ENCODE measurements at regions not wholly inside any gene's neighbourhood (a gene's known extent, or its start where the extent isn't known, plus 50 kb on each side); places are given as distances from the start of the nearest gene placed in this dataset.

GRCh38 chr4:71186566-71187403, 152.0 kb upstream of the SLC4A4 start:
- no peaks in the 10 kb centered on the region for H3K9me3 Mint-ChIP-seq (ENCODE audit: low read depth)
- no peaks in the 10 kb centered on the region for H3K36me3 Mint-ChIP-seq
- peaks cover 47% of the 10 kb centered on the region for H3K27me3 Mint-ChIP-seq
- peak overlapping the region; percentile 82 for H3K4me3 Mint-ChIP-seq
- no peak overlapping the region for H3K27ac Mint-ChIP-seq
- peaks cover 28% of the 10 kb centered on the region for H3K4me1 Mint-ChIP-seq (ENCODE audit: low read depth)

GRCh38 chr4:71187404-71188155, 151.2 kb upstream of the SLC4A4 start:
- peaks cover 28% of the 10 kb centered on the region for H3K4me1 Mint-ChIP-seq (ENCODE audit: low read depth)

DNA sequence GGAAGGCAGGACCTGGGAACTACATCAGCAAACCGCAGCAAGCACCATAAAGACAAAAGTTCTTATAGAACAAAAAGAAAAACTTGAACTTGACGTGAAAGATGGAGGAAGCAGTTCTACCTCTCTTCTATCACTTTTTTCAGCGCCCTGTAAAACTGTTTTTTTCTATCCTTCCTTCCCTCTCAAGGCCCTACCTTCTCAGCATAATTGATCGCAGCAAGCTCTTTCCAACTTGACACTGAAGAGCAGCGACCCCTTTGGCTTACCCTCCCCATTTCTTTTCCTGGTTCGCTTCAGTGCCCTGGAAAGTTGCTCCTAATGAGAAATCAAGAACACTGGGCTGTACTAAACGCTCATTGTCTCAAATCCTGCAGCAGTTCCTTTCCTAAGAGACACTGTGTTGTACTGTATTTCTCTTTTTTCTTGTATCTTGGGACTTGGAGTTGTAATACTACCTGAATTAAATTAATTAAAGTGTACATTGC, 150.6 kb upstream of the SLC4A4 start:
- Mint-ChIP-seq H3K4me1 (ENCODE audit: low read depth) (peaks cover 28% of the 10 kb centered on the region), H3K36me3 (no peaks in the 10 kb centered on the region), H3K27ac (no peak overlapping the region), H3K9me3 (ENCODE audit: low read depth) (no peaks in the 10 kb centered on the region), H3K4me3 (peak overlapping the region; percentile 83), H3K27me3 (peaks cover 53% of the 10 kb centered on the region)

More at GRCh38 chr4:71187404-71188155, 151.2 kb upstream of the SLC4A4 start:
- H3K36me3 Mint-ChIP-seq: no peaks in the 10 kb centered on the region
- H3K27me3 Mint-ChIP-seq: peaks cover 50% of the 10 kb centered on the region
- H3K9me3 Mint-ChIP-seq (ENCODE audit: low read depth): no peaks in the 10 kb centered on the region
- no peak overlapping the region for H3K27ac Mint-ChIP-seq
- H3K4me3 Mint-ChIP-seq: peak overlapping the region; percentile 83

DNA sequence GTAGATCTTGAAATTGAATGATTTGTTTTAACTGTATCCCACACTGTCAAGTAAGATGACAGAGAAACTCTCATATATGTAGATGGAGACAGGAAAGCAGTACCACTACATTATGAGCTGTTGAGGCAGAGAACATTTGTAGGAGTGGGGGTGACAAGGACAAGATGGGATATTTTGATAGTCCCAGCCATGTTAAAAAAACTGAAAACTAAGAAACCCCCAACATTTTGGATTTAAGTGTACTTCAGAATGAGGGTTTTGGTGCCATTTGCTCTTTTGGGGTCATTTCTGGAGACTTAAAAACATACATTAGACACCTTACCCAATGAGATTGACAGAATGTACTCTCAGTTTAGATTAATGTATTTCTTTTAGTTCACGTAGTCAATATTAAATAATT, 149.9 kb upstream of the SLC4A4 start:
- no peaks in the 10 kb centered on the region for H3K9me3 Mint-ChIP-seq (ENCODE audit: low read depth)
- no peaks in the 10 kb centered on the region for H3K36me3 Mint-ChIP-seq
- peaks cover 56% of the 10 kb centered on the region for H3K27me3 Mint-ChIP-seq
- peaks cover 28% of the 10 kb centered on the region for H3K4me1 Mint-ChIP-seq (ENCODE audit: low read depth)
- no peak overlapping the region for H3K4me3 Mint-ChIP-seq
- H3K27ac Mint-ChIP-seq: no peak overlapping the region

DNA sequence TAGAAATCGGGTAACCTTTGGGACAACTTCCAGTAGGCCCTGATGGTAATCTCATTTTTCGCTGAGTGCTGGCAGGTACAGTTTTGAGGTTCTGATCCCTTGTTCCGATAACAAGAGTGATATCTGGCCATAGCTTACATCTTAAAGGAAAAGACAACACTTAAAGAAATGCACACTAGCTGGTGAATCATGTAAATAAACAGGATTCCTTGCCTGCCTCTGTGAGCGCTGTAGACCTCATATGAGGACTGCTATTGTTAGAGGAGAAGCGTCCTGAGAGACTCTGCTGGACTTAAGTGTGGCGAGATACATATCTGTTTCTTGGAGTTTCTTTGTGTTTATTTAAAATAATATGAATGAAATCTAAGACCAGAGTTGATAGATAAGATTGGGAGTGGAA, 149.3 kb upstream of the SLC4A4 start:
- Mint-ChIP-seq H3K27ac (no peak overlapping the region), H3K4me1 (ENCODE audit: low read depth) (peaks cover 22% of the 10 kb centered on the region), H3K4me3 (no peak overlapping the region), H3K27me3 (peaks cover 50% of the 10 kb centered on the region), H3K36me3 (no peaks in the 10 kb centered on the region), H3K9me3 (ENCODE audit: low read depth) (no peaks in the 10 kb centered on the region)

DNA sequence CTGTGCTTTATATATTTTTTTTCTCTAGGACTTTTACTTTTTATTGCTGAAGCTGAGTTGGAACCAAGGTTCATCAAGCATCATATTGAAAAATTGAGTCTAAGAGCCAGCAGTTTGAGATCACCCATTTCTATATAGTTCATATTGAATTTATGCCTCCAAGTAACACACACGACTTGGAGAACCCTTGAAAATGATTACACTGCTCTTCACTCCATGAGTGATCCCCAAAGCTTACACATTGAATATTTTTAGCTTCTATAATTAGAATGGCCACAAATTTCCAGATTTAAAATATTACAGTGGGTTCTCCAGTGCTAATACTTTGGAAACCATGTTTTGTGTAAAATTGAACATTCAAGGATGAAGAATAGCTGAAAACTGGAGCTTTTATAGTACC, 144.4 kb upstream of the SLC4A4 start:
- Mint-ChIP-seq H3K9me3 (ENCODE audit: low read depth) (no peaks in the 10 kb centered on the region), H3K27ac (no peak overlapping the region), H3K36me3 (no peaks in the 10 kb centered on the region), H3K4me3 (no peak overlapping the region), H3K27me3 (peaks cover 31% of the 10 kb centered on the region), H3K4me1 (ENCODE audit: low read depth) (peaks cover 10% of the 10 kb centered on the region)

GRCh38 chr4:71195924-71196323, 142.9 kb upstream of the SLC4A4 start:
- no peak overlapping the region for H3K27ac Mint-ChIP-seq
- no peaks in the 10 kb centered on the region for H3K9me3 Mint-ChIP-seq (ENCODE audit: low read depth)
- H3K36me3 Mint-ChIP-seq: no peaks in the 10 kb centered on the region
- H3K4me3 Mint-ChIP-seq: no peak overlapping the region
- H3K27me3 Mint-ChIP-seq: peaks cover 20% of the 10 kb centered on the region
- peaks cover 14% of the 10 kb centered on the region for H3K4me1 Mint-ChIP-seq (ENCODE audit: low read depth)

DNA sequence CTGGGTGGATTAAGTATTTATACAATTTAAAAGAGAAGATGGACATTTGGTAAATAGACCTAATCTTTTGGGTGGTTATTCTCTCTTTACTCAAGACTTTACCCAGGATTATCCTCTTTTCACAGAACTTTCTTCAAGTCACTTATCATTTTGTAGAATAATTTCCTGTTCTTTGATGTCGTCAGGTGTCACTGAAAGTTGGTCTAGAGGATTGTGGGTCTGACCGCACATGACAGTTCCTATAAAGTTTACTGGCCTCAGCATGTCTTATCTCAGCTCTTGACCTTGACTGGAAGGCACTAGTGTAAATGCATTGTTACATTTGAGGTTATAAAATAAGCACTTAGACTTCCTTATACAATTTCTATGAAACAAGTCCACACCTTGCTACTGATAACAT, 139.9 kb upstream of the SLC4A4 start:
- no peak overlapping the region for H3K4me3 Mint-ChIP-seq
- H3K36me3 Mint-ChIP-seq: no peaks in the 10 kb centered on the region
- H3K4me1 Mint-ChIP-seq (ENCODE audit: low read depth): peaks cover 14% of the 10 kb centered on the region
- H3K27ac Mint-ChIP-seq: no peak overlapping the region
- no peaks in the 10 kb centered on the region for H3K9me3 Mint-ChIP-seq (ENCODE audit: low read depth)
- peaks cover 5% of the 10 kb centered on the region for H3K27me3 Mint-ChIP-seq

GRCh38 chr4:71201057-71201456, 137.8 kb upstream of the SLC4A4 start:
- peaks cover under 1% of the 10 kb centered on the region for H3K27me3 Mint-ChIP-seq
- no peak overlapping the region for H3K4me3 Mint-ChIP-seq
- H3K4me1 Mint-ChIP-seq (ENCODE audit: low read depth): peaks cover 14% of the 10 kb centered on the region
- no peaks in the 10 kb centered on the region for H3K9me3 Mint-ChIP-seq (ENCODE audit: low read depth)
- H3K27ac Mint-ChIP-seq: no peak overlapping the region
- H3K36me3 Mint-ChIP-seq: no peaks in the 10 kb centered on the region

GRCh38 chr4:71201817-71202576, 136.8 kb upstream of the SLC4A4 start:
- H3K9me3 Mint-ChIP-seq (ENCODE audit: low read depth): no peaks in the 10 kb centered on the region

DNA sequence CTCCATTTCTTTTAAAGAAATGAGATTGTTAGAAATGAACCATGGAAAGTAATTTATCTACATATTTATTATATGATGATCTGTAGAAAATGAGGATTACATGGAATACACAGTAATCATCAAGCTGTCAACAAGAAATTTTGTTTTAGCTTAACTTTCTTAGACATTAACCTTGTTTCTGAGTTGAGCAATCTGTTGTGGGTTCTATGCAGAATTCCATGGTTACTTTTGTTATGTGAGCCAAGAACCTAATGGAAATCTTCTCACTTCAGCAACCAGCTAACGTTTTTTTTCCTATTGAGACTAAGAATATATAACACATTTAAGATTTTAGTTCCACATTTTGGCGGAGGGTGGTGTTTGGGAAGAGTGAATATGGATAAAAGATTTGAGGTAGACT, 136.1 kb upstream of the SLC4A4 start:
- no peaks in the 10 kb centered on the region for H3K27me3 Mint-ChIP-seq

More at GRCh38 chr4:71201817-71202576, 136.8 kb upstream of the SLC4A4 start:
- Mint-ChIP-seq H3K27me3 (no peaks in the 10 kb centered on the region), H3K4me1 (ENCODE audit: low read depth) (peaks cover 14% of the 10 kb centered on the region), H3K4me3 (no peak overlapping the region), H3K27ac (no peak overlapping the region), H3K36me3 (no peaks in the 10 kb centered on the region)

DNA sequence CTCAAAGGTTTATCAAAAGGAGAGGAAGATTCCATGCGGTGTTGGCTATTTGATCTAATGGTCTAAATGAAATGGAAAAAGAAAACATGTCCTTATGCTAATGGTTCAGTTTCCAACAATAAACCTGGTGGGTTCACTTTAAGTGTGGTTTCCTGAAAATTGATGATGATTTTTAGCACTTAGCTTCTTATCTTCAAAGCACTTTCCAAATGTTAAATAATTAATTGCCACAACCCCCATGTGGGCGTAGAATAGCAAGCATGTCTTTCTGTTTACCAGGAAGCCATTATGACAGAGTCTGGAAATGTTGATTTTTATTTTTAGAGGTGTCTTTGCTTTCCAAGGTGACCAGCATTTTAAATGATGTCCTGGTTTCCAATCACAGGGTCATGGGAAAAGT, 134.8 kb upstream of the SLC4A4 start:
- Mint-ChIP-seq H3K9me3 (ENCODE audit: low read depth) (no peaks in the 10 kb centered on the region), H3K27me3 (no peaks in the 10 kb centered on the region), H3K4me1 (ENCODE audit: low read depth) (peaks cover 6% of the 10 kb centered on the region), H3K27ac (no peak overlapping the region), H3K36me3 (no peaks in the 10 kb centered on the region), H3K4me3 (no peak overlapping the region)

More for the DNA sequence above, 136.1 kb upstream of the SLC4A4 start:
- Mint-ChIP-seq H3K4me1 (ENCODE audit: low read depth) (peaks cover 14% of the 10 kb centered on the region), H3K27ac (no peak overlapping the region), H3K9me3 (ENCODE audit: low read depth) (no peaks in the 10 kb centered on the region), H3K4me3 (no peak overlapping the region), H3K36me3 (no peaks in the 10 kb centered on the region)

DNA sequence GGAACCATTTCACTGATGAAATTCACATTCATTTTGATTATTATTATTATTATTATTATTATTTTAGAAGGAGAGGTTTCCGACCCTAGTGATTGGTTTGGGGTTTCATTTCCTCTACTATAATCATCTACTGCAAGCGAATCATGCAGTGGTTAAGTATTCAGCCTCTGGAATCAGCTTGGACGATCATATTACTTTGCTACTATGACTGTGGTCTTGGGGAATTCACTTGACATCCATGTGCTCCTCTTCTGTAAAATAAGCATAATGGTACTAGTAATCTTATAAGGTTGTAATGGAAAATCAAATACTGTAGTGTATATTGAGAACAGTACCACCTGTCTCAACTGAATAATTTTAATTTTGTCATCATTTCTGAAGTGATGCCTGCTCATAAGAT, 132.1 kb upstream of the SLC4A4 start:
- Mint-ChIP-seq H3K4me3 (no peak overlapping the region), H3K9me3 (ENCODE audit: low read depth) (no peaks in the 10 kb centered on the region), H3K27ac (no peak overlapping the region), H3K27me3 (no peaks in the 10 kb centered on the region), H3K36me3 (no peaks in the 10 kb centered on the region), H3K4me1 (ENCODE audit: low read depth) (no peaks in the 10 kb centered on the region)

GRCh38 chr4:71209161-71209560, 129.7 kb upstream of the SLC4A4 start:
- no peaks in the 10 kb centered on the region for H3K4me1 Mint-ChIP-seq (ENCODE audit: low read depth)
- no peaks in the 10 kb centered on the region for H3K9me3 Mint-ChIP-seq (ENCODE audit: low read depth)
- H3K27ac Mint-ChIP-seq: no peak overlapping the region
- H3K36me3 Mint-ChIP-seq: no peaks in the 10 kb centered on the region
- no peak overlapping the region for H3K4me3 Mint-ChIP-seq
- no peaks in the 10 kb centered on the region for H3K27me3 Mint-ChIP-seq

DNA sequence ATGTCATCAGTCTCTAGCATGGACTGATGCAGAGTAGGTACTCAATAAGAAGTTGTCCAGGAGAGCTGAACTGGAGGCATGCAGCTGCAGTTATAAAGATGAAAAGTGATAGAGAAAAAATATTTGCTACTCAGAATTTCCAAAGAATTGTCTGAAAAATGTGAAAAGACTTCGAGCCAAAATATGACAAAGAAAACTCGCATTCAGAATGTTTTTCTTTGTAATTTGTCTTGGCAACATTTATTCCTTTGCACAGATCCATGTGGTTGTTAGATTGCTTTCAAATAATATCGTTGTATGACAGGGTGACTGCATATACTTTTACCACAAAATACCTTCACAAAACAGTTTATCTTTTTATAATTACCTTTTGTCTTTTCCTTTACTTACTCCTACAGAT, 128.0 kb upstream of the SLC4A4 start:
- Mint-ChIP-seq H3K36me3 (no peaks in the 10 kb centered on the region), H3K9me3 (ENCODE audit: low read depth) (no peaks in the 10 kb centered on the region), H3K4me3 (no peak overlapping the region), H3K27ac (no peak overlapping the region), H3K4me1 (ENCODE audit: low read depth) (no peaks in the 10 kb centered on the region), H3K27me3 (peaks cover 2% of the 10 kb centered on the region)

Measured in activated naive CD8-positive, alpha-beta T cell (primary cell).